A549 (cell line): ENCODE measurements at regions not wholly inside any gene's neighbourhood (a gene's known extent, or its start where the extent isn't known, plus 50 kb on each side); places are given as distances from the start of the nearest gene placed in this dataset.

Source experiments
- ATAC-seq, 2 experiments: fragments of 200-7000 bp in 1 of 2; fragments of >200 bp in 1 of 2; cut with Nextera tagmentation in 1 of 2; cut with Tn5 transposase in 1 of 2; 3 replicates each; pipeline versions ENCODE4 v1.8.0 to v1.9.1; 2018 to 2020; ENCODE audit warnings: mild to moderate bottlenecking in 1 of 2, moderate library complexity in 1 of 2
- CTCF ChIA-PET: fragments of 300-600 bp; sonication (Branson Sonifier 250); formaldehyde crosslinking; extraction: SDS; loops from one replicate; lab custom pipeline; 2021; ENCODE audit warnings: antibody characterized with exemption, inconsistent platforms; lab: Yijun Ruan, JAX
- POLR2A ChIA-PET: fragments of 350-600 bp; formaldehyde crosslinking; extraction: SDS; loops from one replicate; lab custom pipeline; 2021; ENCODE audit warnings: antibody characterized with exemption, inconsistent platforms; lab: Yijun Ruan, JAX
- DNase-seq, 2 experiments: peaks; one replicate each; pipeline versions ENCODE4 v3.0.0 to v3.0.0-alpha.2; 2011 to 2016; ENCODE audit warnings: low read depth in 1 of 2, low spot score in 1 of 2
- FAIRE-seq: peaks from 2 replicates; lab custom pipeline; 2011; peaks lifted over from hg19 to GRCh38; lab: Jason Lieb, UNC
- H3K27ac ChIP-seq, 2 experiments: fragments of >200 bp; sonication (Bioruptor Twin); formaldehyde crosslinking; 3 replicates each; pipeline ENCODE4 v1.5.1; 2016 to 2017
- H3K4me1 ChIP-seq: fragments of >200 bp; sonication (Bioruptor Twin); formaldehyde crosslinking; 3 replicates; pipeline ENCODE4 v1.6.1; 2016
- H3K4me2 ChIP-seq: fragments of >200 bp; sonication (Bioruptor Twin); formaldehyde crosslinking; 3 replicates; pipeline ENCODE4 v1.6.1; 2016
- H3K4me3 ChIP-seq: fragments of >200 bp; sonication (Bioruptor Twin); formaldehyde crosslinking; 3 replicates; pipeline ENCODE4 v1.5.1; 2016
- H3K9me3 ChIP-seq: fragments of >200 bp; sonication (Bioruptor Twin); formaldehyde crosslinking; 3 replicates; pipeline ENCODE4 v1.6.1; 2016
- CBX2 ChIP-seq: fragments of 200-600 bp; sonication (generic); IDR thresholded peaks from 2 replicates; pipeline ENCODE4 v1.6.1; 2016; ENCODE audit warnings: low read depth, mild to moderate bottlenecking, borderline replicate concordance
- CEBPB ChIP-seq, 2 experiments: fragments of >200 bp in 1 of 2; sonication (Bioruptor Twin) in 1 of 2; formaldehyde crosslinking in 1 of 2; IDR thresholded peaks; 2 replicates each; pipeline ENCODE4 v1.6.1; 2012 to 2016
- CHD4 ChIP-seq: fragments of 200-600 bp; sonication (generic); IDR thresholded peaks from 2 replicates; pipeline ENCODE4 v1.6.1; 2016; ENCODE audit warnings: antibody characterized with exemption, mild to moderate bottlenecking, borderline replicate concordance
- E2F6 ChIP-seq: IDR thresholded peaks from 2 replicates; pipeline ENCODE4 v1.6.1; 2012; ENCODE audit warnings: low read depth, borderline replicate concordance
- EHMT2 ChIP-seq: fragments of 200-600 bp; sonication (generic); IDR thresholded peaks from 2 replicates; pipeline ENCODE4 v1.6.1; 2016; ENCODE audit warnings: antibody characterized with exemption, low read depth, mild to moderate bottlenecking, moderate library complexity
- FOSB ChIP-seq: fragments of 250-450 bp; sonication (Bioruptor Pico); IDR thresholded peaks from 2 replicates; pipeline ENCODE4 v1.5.0; 2020; ENCODE audit warnings: mild to moderate bottlenecking, moderate library complexity
- HEYL ChIP-seq: fragments of 250-450 bp; sonication (Bioruptor Pico); IDR thresholded peaks from 2 replicates; pipeline ENCODE4 v1.8.0; 2021; ENCODE audit warnings: mild to moderate bottlenecking, moderate library complexity
- HOXB13 ChIP-seq: fragments of 250-450 bp; sonication (Bioruptor Pico); IDR thresholded peaks from 2 replicates; pipeline ENCODE4 v1.5.0; 2020; ENCODE audit warnings: low read depth, mild to moderate bottlenecking, moderate library complexity
- JUNB ChIP-seq: fragments of >200 bp; sonication (Bioruptor Twin); formaldehyde crosslinking; IDR thresholded peaks from 2 replicates; pipeline ENCODE4 v1.6.1; 2016
- KDM5A ChIP-seq: fragments of 200-600 bp; sonication (generic); IDR thresholded peaks from 2 replicates; pipeline ENCODE4 v1.6.1; 2016; ENCODE audit warnings: antibody characterized with exemption, mild to moderate bottlenecking
- NPAS2 ChIP-seq: fragments of 250-450 bp; sonication (Bioruptor Pico); IDR thresholded peaks from 2 replicates; pipeline ENCODE4 v1.8.0; 2022; ENCODE audit warnings: mild to moderate bottlenecking, moderate library complexity, borderline replicate concordance
- NR3C1 ChIP-seq: fragments of >200 bp; sonication (Bioruptor Twin); formaldehyde crosslinking; IDR thresholded peaks from 3 replicates; pipeline ENCODE4 v1.6.1; 2017
- PHF8 ChIP-seq: fragments of 200-600 bp; sonication (generic); IDR thresholded peaks from 2 replicates; pipeline ENCODE4 v1.6.1; 2016; ENCODE audit warnings: low read depth, mild to moderate bottlenecking, antibody characterized with exemption, moderate library complexity, borderline replicate concordance
- POLR2AphosphoS2 ChIP-seq: conservative IDR thresholded peaks from 2 replicates; pipeline ENCODE4 v1.6.1; 2012; ENCODE audit warnings: low read length, improper control_type of control experiment, inconsistent platforms
- RFX5 ChIP-seq: fragments of 450-650 bp; IDR thresholded peaks from 2 replicates; pipeline ENCODE4 v1.7.1; 2014; ENCODE audit warnings: antibody characterized with exemption, mild to moderate bottlenecking, moderate library complexity
- SMC3 ChIP-seq: fragments of >200 bp; sonication (Bioruptor Twin); formaldehyde crosslinking; IDR thresholded peaks from 3 replicates; pipeline ENCODE4 v1.6.1; 2018; ENCODE audit warnings: inconsistent platforms
- SREBF2 ChIP-seq: fragments of 450-650 bp; IDR thresholded peaks from 2 replicates; pipeline ENCODE4 v1.6.1; 2014; ENCODE audit warnings: mild to moderate bottlenecking, moderate library complexity
- USF2 ChIP-seq: fragments of 450-650 bp; IDR thresholded peaks from 2 replicates; pipeline ENCODE4 v1.6.1; 2014; ENCODE audit warnings: antibody characterized with exemption
- ZC3H11A ChIP-seq: fragments of 450-650 bp; IDR thresholded peaks from 2 replicates; pipeline ENCODE4 v1.6.1; 2014; ENCODE audit warnings: antibody characterized with exemption, mild to moderate bottlenecking
- ZFP36 ChIP-seq: fragments of 450-650 bp; IDR thresholded peaks from 2 replicates; pipeline ENCODE4 v1.6.1; 2014; ENCODE audit warnings: borderline replicate concordance; ENCODE audit not compliant: partially characterized antibody
- WGBS: methylation state at CpG from one replicate; pipeline ENCODE4 v1.1.6; 2017; ENCODE audit errors: missing lambda C conversion rate; 5-methylcytosine and 5-hydroxymethylcytosine counted together
- TF ChIP-seq, protein P1 (sequence below): fragments of 200-600 bp; sonication (generic); IDR thresholded peaks from 2 replicates; pipeline ENCODE4 v1.6.1; 2016; ENCODE audit warnings: antibody characterized with exemption, mild to moderate bottlenecking, moderate library complexity
- TF ChIP-seq, protein P2 (sequence below): fragments of 250-450 bp; sonication (Bioruptor Pico); IDR thresholded peaks from 2 replicates; pipeline ENCODE4 v1.5.0; 2021; ENCODE audit warnings: mild to moderate bottlenecking, moderate library complexity, borderline replicate concordance
- TF ChIP-seq, protein P3 (sequence below): fragments of >200 bp; sonication (Bioruptor Twin); formaldehyde crosslinking; IDR thresholded peaks from 3 replicates; pipeline ENCODE4 v1.6.1; 2016

DNA sequence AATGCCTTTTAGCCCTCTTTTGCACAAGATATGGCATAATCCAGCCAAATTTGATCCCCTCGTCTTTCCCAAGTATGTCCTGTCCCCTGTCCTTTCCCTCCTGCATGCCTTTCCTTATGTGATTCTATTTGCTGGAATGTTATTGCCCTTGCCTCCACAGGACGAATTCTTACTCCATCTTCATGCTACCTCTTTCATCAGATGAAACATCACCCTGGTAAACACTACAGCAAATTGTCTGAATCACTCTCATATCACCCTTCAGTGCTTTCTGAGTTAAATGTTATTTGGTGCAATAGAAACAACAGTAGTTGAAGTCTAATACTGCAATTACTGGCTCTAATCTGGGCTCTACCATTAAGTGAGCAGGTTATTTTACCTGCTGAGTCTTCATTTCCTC, 52.2 kb upstream of the FAT1 start:
- ChIA-PET POLR2A (no interaction called here), CTCF (no interaction called here)
- DNase-seq (no peak), FAIRE-seq (no peak), ATAC-seq (no peak; a peak in 1 of 6 replicates)
- WGBS = 23% methylated on average over 2 of the region's 2 CpGs
- Histone ChIP-seq H3K4me3 (no peak overlapping the region), H3K4me2 (no peak overlapping the region), H3K4me1 (peaks cover 19% of the 10 kb centered on the region; the same call in 2 of the 3 replicates), H3K9me3 (no peaks in the 10 kb centered on the region), H3K27ac (no peak overlapping the region; a peak in 1 of 6 replicates)
- no peak for TF ChIP-seq KDM5A
- no peak for TF ChIP-seq NPAS2 (CRISPR knock-in tag)
- TF ChIP-seq HOXB13 (CRISPR knock-in tag) = no peak
- TF ChIP-seq NR3C1 = no peak
- TF ChIP-seq, protein P1, sequence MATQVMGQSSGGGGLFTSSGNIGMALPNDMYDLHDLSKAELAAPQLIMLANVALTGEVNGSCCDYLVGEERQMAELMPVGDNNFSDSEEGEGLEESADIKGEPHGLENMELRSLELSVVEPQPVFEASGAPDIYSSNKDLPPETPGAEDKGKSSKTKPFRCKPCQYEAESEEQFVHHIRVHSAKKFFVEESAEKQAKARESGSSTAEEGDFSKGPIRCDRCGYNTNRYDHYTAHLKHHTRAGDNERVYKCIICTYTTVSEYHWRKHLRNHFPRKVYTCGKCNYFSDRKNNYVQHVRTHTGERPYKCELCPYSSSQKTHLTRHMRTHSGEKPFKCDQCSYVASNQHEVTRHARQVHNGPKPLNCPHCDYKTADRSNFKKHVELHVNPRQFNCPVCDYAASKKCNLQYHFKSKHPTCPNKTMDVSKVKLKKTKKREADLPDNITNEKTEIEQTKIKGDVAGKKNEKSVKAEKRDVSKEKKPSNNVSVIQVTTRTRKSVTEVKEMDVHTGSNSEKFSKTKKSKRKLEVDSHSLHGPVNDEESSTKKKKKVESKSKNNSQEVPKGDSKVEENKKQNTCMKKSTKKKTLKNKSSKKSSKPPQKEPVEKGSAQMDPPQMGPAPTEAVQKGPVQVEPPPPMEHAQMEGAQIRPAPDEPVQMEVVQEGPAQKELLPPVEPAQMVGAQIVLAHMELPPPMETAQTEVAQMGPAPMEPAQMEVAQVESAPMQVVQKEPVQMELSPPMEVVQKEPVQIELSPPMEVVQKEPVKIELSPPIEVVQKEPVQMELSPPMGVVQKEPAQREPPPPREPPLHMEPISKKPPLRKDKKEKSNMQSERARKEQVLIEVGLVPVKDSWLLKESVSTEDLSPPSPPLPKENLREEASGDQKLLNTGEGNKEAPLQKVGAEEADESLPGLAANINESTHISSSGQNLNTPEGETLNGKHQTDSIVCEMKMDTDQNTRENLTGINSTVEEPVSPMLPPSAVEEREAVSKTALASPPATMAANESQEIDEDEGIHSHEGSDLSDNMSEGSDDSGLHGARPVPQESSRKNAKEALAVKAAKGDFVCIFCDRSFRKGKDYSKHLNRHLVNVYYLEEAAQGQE = no peak
- TF ChIP-seq, protein P2, sequence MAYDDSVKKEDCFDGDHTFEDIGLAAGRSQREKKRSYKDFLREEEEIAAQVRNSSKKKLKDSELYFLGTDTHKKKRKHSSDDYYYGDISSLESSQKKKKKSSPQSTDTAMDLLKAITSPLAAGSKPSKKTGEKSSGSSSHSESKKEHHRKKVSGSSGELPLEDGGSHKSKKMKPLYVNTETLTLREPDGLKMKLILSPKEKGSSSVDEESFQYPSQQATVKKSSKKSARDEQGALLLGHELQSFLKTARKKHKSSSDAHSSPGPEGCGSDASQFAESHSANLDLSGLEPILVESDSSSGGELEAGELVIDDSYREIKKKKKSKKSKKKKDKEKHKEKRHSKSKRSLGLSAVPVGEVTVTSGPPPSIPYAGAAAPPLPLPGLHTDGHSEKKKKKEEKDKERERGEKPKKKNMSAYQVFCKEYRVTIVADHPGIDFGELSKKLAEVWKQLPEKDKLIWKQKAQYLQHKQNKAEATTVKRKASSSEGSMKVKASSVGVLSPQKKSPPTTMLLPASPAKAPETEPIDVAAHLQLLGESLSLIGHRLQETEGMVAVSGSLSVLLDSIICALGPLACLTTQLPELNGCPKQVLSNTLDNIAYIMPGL (CRISPR knock-in tag) = no peak
- TF ChIP-seq E2F6 = no peak
- TF ChIP-seq ZFP36 = no peak
- no peak for TF ChIP-seq SMC3
- no peak for TF ChIP-seq USF2
- no peak for TF ChIP-seq SREBF2
- no peak for TF ChIP-seq POLR2AphosphoS2
- TF ChIP-seq ZC3H11A = no peak
- TF ChIP-seq EHMT2 = no peak
- no peak for TF ChIP-seq CBX2
- TF ChIP-seq RFX5 = no peak
- TF ChIP-seq CHD4 = no peak
- TF ChIP-seq CEBPB (IDR thresholded peaks at IDR 0.05) = no peak
- TF ChIP-seq HEYL (CRISPR knock-in tag) = no peak

DNA sequence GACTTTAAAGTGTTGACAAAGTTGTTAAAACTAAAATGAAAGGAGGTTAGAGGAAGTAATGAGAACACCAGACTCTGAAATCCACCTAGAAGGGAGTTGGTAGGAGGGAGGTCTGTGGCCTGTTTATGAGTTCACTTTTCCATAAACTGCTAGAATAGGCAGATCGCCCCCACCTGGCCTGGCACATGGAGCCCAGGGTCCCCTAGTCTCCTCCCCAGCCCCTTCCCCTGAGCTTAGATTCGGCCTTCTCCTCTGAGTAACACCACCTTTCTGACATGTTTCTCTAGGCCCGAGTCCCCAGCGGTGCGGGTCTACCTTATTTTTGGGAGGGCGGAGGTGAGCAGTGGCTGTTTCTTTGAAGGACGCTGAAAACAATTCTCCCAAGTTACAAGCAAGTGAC, 54.5 kb upstream of the FAT1 start:
- CTCF ChIA-PET = interaction anchor here (0.6 kb wide), 1 partner anchor 30 kb away, joined by 4 read pairs; no protein-coding TSS in a partner anchor
- H3K4me1 ChIP-seq = peaks cover 23% of the 10 kb centered on the region
- no peak overlapping the region for H3K4me3 ChIP-seq
- ATAC-seq = no peak
- H3K4me2 ChIP-seq = no peak overlapping the region
- TF ChIP-seq FOSB (CRISPR knock-in tag) (no peak), JUNB (no peak), POLR2AphosphoS2 (no peak), PHF8 (no peak)
- TF ChIP-seq, protein P3, sequence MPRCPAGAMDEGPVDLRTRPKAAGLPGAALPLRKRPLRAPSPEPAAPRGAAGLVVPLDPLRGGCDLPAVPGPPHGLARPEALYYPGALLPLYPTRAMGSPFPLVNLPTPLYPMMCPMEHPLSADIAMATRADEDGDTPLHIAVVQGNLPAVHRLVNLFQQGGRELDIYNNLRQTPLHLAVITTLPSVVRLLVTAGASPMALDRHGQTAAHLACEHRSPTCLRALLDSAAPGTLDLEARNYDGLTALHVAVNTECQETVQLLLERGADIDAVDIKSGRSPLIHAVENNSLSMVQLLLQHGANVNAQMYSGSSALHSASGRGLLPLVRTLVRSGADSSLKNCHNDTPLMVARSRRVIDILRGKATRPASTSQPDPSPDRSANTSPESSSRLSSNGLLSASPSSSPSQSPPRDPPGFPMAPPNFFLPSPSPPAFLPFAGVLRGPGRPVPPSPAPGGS = no peak
- TF ChIP-seq, all 56 proteins: peak for 0
- POLR2A ChIA-PET = no interaction called here
- WGBS = 88% methylated on average over 7 of the region's 7 CpGs
- no peak for DNase-seq
- no peaks in the 10 kb centered on the region for H3K9me3 ChIP-seq
- H3K27ac ChIP-seq = no peak overlapping the region
- no peak for FAIRE-seq
